CD4-positive, alpha-beta T cell (primary cell): ENCODE measurements at regions not wholly inside any gene's neighbourhood (a gene's known extent, or its start where the extent isn't known, plus 50 kb on each side); places are given as distances from the start of the nearest gene placed in this dataset.

Source experiments
- ATAC-seq: fragments of 200-7000 bp; cut with Tn5 transposase; one replicate; pipeline ENCODE4 v1.10.0; 2022; ENCODE audit warnings: mild to moderate bottlenecking; ENCODE audit not compliant: poor library complexity
- CTCF ChIA-PET: fragments of 350-600 bp; sonication (Branson Sonifier 250); formaldehyde crosslinking; loops from one replicate; lab custom pipeline; 2021; ENCODE audit warnings: antibody characterized with exemption, inconsistent platforms; lab: Charles Lee
- POLR2A ChIA-PET: fragments of 350-600 bp; sonication (Branson Sonifier 250); formaldehyde crosslinking; loops from one replicate; lab custom pipeline; 2021; ENCODE audit warnings: antibody characterized with exemption, inconsistent platforms; lab: Charles Lee
- DNase-seq, 14 experiments: peaks; one replicate each; pipeline ENCODE4 v3.0.0-alpha.2; 2013 to 2020; ENCODE audit warnings: mixed read lengths in 2 of 14
- H3K27ac ChIP-seq, 2 donors: one replicate each; pipeline versions ENCODE4 v1.5.1 to v1.7.0; 2013; ENCODE audit warnings: low read length in 2 of 2, low read depth in 1 of 2, mild to moderate bottlenecking in 1 of 2
- H3K27me3 ChIP-seq, 2 experiments: 1 replicate in 1 of 2; 2 replicates in 1 of 2; pipeline versions ENCODE4 v1.6.1 to v1.7.0; 2013; ENCODE audit warnings: low read length in 2 of 2, control low read depth in 1 of 2, mild to moderate bottlenecking in 1 of 2, moderate library complexity in 1 of 2; ENCODE audit not compliant: insufficient read depth in 2 of 2, control insufficient read depth in 1 of 2
- H3K36me3 ChIP-seq: one replicate; pipeline ENCODE4 v1.6.1; 2013; ENCODE audit warnings: low read length, control low read depth; ENCODE audit not compliant: insufficient read depth
- H3K4me1 ChIP-seq: one replicate; pipeline ENCODE4 v1.6.1; 2013; ENCODE audit warnings: low read length, control low read depth; ENCODE audit not compliant: insufficient read depth
- H3K4me3 ChIP-seq: one replicate; pipeline ENCODE4 v1.5.1; 2013; ENCODE audit warnings: mild to moderate bottlenecking, low read length, moderate library complexity
- H3K9me3 ChIP-seq, 2 experiments: 1 replicate in 1 of 2; 2 replicates in 1 of 2; pipeline versions ENCODE4 v1.6.1 to v1.7.0; 2013; ENCODE audit warnings: low read length in 2 of 2, mild to moderate bottlenecking in 2 of 2, control low read depth in 1 of 2, moderate library complexity in 1 of 2; ENCODE audit not compliant: control insufficient read depth in 1 of 2, insufficient read depth in 1 of 2
- H3K27ac Mint-ChIP-seq: one replicate; pipeline ENCODE4 v1.8.0; 2020; ENCODE audit warnings: mixed read lengths
- H3K27me3 Mint-ChIP-seq: one replicate; pipeline ENCODE4 v1.8.0; 2021; ENCODE audit warnings: mixed read lengths
- H3K36me3 Mint-ChIP-seq: one replicate; pipeline ENCODE4 v1.8.0; 2021; ENCODE audit warnings: low read depth, mixed read lengths
- H3K4me1 Mint-ChIP-seq: one replicate; pipeline ENCODE4 v1.8.0; 2021; ENCODE audit warnings: low read depth, mixed read lengths
- H3K4me3 Mint-ChIP-seq: one replicate; pipeline ENCODE4 v1.8.0; 2020; ENCODE audit warnings: mild to moderate bottlenecking, mixed read lengths
- H3K9me3 Mint-ChIP-seq: one replicate; pipeline ENCODE4 v1.8.0; 2020; ENCODE audit warnings: mixed read lengths
- CTCF ChIP-seq: fragments of 200-600 bp; IDR thresholded peaks from one replicate; pipeline ENCODE4 v1.8.0; 2022; ENCODE audit warnings: antibody characterized with exemption, mild to moderate bottlenecking
- intact Hi-C, 2 experiments: fragments of 100-400 bp; cut with DNase I in 1 of 2; cut with micrococcal nuclease in 1 of 2; formaldehyde crosslinking; loops; one replicate each; pipeline versions ENCODE4 v1.15.1 to v1.9.0; 2023 to 2025; cut with DNase I, micrococcal nuclease

DNA sequence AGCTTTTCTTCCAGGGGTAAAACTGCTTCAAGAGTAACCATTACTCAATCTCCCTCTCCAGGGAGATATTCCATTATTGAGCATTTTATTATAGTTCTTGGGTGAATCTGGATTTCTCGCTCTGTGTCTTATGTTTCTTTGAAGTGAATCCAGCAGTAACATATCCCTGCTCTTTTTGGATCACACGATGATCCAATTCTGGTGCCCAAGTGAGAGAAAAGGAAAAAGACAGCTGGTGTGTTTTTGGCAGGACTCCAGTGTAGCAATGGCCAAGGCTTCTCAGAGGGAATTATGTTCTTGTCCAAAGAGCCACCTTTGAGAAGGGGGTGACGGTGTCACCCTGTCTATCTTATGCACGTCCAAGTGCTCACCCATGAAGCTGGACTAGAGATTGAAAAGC is 140.3 kb upstream of the ERRFI1 start:
- H3K4me3 Mint-ChIP-seq = no peak overlapping the region
- intact Hi-C loops = no loop called here
- H3K4me1 ChIP-seq = peaks cover 48% of the 10 kb centered on the region
- POLR2A ChIA-PET = interaction anchor here (5.0 kb wide), 1 partner anchor 12 kb away, joined by 52 read pairs; no protein-coding TSS in a partner anchor
- no peak overlapping the region for H3K27ac ChIP-seq
- no peaks in the 10 kb centered on the region for H3K9me3 Mint-ChIP-seq
- peaks cover 0 to 12% of the 10 kb centered on the region in 2 experiments for H3K9me3 ChIP-seq
- H3K27me3 ChIP-seq = peaks cover 0 to 3% of the 10 kb centered on the region in 2 experiments
- H3K4me3 ChIP-seq = no peak overlapping the region
- no peak for DNase-seq
- no peak for TF ChIP-seq CTCF
- no peak for ATAC-seq
- no peaks in the 10 kb centered on the region for H3K36me3 Mint-ChIP-seq
- no peaks in the 10 kb centered on the region for H3K36me3 ChIP-seq
- peaks cover 30% of the 10 kb centered on the region for H3K4me1 Mint-ChIP-seq
- H3K27ac Mint-ChIP-seq = no peak overlapping the region
- CTCF ChIA-PET = interaction anchor here (0.7 kb wide), 1 partner anchor 294 kb away, joined by 4 read pairs; no protein-coding TSS in a partner anchor
- H3K27me3 Mint-ChIP-seq = no peaks in the 10 kb centered on the region

- intact Hi-C loops = no loop called here
- no peak for DNase-seq
- Histone ChIP-seq H3K36me3 (no peaks in the 10 kb centered on the region), H3K4me1 (peaks cover 48% of the 10 kb centered on the region), H3K27me3 (peaks cover 0 to 3% of the 10 kb centered on the region in 2 experiments), H3K4me3 (no peak overlapping the region), H3K9me3 (peaks cover 0 to 12% of the 10 kb centered on the region in 2 experiments), H3K27ac (no peak overlapping the region)
- no peak for TF ChIP-seq CTCF
- no peak for ATAC-seq
- no peaks in the 10 kb centered on the region for H3K27me3 Mint-ChIP-seq
- no peaks in the 10 kb centered on the region for H3K9me3 Mint-ChIP-seq
- H3K36me3 Mint-ChIP-seq = no peaks in the 10 kb centered on the region
- ChIA-PET POLR2A (interaction anchor here (1.6 kb wide), 1 partner anchor 11 kb away, joined by 6 read pairs; no protein-coding TSS in a partner anchor), CTCF (interaction anchor here (0.6 to 0.7 kb wide), 2 partner anchors 75 to 293 kb away, joined by 4 to 5 read pairs; no protein-coding TSS in a partner anchor)
- H3K4me3 Mint-ChIP-seq = no peak overlapping the region
- no peak overlapping the region for H3K27ac Mint-ChIP-seq
- peaks cover 27% of the 10 kb centered on the region for H3K4me1 Mint-ChIP-seq
These were observed 139.7 kb upstream of the ERRFI1 start for GRCh38 chr1:8165595-8166360.

GRCh38 chr1:8164670-8165069 is 138.6 kb upstream of the ERRFI1 start:
- peaks cover 37% of the 10 kb centered on the region for H3K4me1 ChIP-seq
- CTCF ChIA-PET = no interaction called here
- DNase-seq (no peak), ATAC-seq (no peak)
- POLR2A ChIA-PET = interaction anchor here (1.6 kb wide), 1 partner anchor 10 kb away, joined by 6 read pairs; no protein-coding TSS in a partner anchor
- peaks cover 0 to 3% of the 10 kb centered on the region in 2 experiments for H3K27me3 ChIP-seq
- Mint-ChIP-seq H3K9me3 (no peaks in the 10 kb centered on the region), H3K4me1 (peaks cover 19% of the 10 kb centered on the region), H3K36me3 (no peaks in the 10 kb centered on the region), H3K4me3 (no peak overlapping the region), H3K27ac (no peak overlapping the region), H3K27me3 (no peaks in the 10 kb centered on the region)
- H3K27ac ChIP-seq = no peak overlapping the region
- intact Hi-C loops = no loop called here
- H3K36me3 ChIP-seq = no peaks in the 10 kb centered on the region
- no peak for TF ChIP-seq CTCF
- no peak overlapping the region for H3K4me3 ChIP-seq
- peaks cover 0 to 12% of the 10 kb centered on the region in 2 experiments for H3K9me3 ChIP-seq
